A673 (cell line): ENCODE measurements at regions not wholly inside any gene's neighbourhood (a gene's known extent, or its start where the extent isn't known, plus 50 kb on each side); places are given as distances from the start of the nearest gene placed in this dataset.
"Not testable (repeated sequence)": the region's sequence is repeated elsewhere in the genome, so short reads cannot be mapped to it uniquely, and the experiment has no call there.

Source experiments
- BruUV-seq: library from RNA; stranded (reverse); fragments of 400-500 nt; replicated peaks from 2 replicates; lab custom pipeline; 2021; lab: Mats Ljungman, UMichigan
- CTCF ChIA-PET: fragments of 300-600 bp; sonication (Branson Sonifier 250); formaldehyde crosslinking; loops from one replicate; lab custom pipeline; 2022; ENCODE audit warnings: antibody characterized with exemption; lab: Charles Lee
- POLR2A ChIA-PET: fragments of 300-600 bp; sonication (Branson Sonifier 250); formaldehyde crosslinking; loops from one replicate; lab custom pipeline; 2022; ENCODE audit warnings: antibody characterized with exemption; ENCODE audit not compliant: low non-redundant PET; lab: Charles Lee
- DNase-seq: peaks from one replicate; pipeline ENCODE4 v3.0.0-alpha.2; 2015; ENCODE audit warnings: low spot score
- H3K27ac ChIP-seq: fragments of 200-600 bp; sonication (generic); 2 replicates; pipeline ENCODE4 v1.5.1; 2016; ENCODE audit warnings: mixed run types, low read depth, mild to moderate bottlenecking, mixed read lengths, antibody characterized with exemption, low read length; ENCODE audit not compliant: poor library complexity, severe bottlenecking
- H3K27me3 ChIP-seq: fragments of 200-600 bp; sonication (generic); replicated peaks from 2 replicates; pipeline ENCODE4 v1.6.1; 2017; ENCODE audit warnings: mixed run types, low read depth, mild to moderate bottlenecking, mixed read lengths, antibody characterized with exemption, low read length; ENCODE audit not compliant: insufficient read depth, poor library complexity
- H3K36me3 ChIP-seq: fragments of 200-600 bp; sonication (generic); 2 replicates; pipeline ENCODE4 v1.6.1; 2016; ENCODE audit warnings: mixed run types, mild to moderate bottlenecking, mixed read lengths, antibody characterized with exemption, low read length; ENCODE audit not compliant: insufficient read depth, poor library complexity, severe bottlenecking
- H3K4me1 ChIP-seq: fragments of 200-600 bp; sonication (generic); 2 replicates; pipeline ENCODE4 v1.6.1; 2017; ENCODE audit warnings: mixed run types, mild to moderate bottlenecking, mixed read lengths, antibody characterized with exemption, low read length; ENCODE audit not compliant: insufficient read depth, poor library complexity, severe bottlenecking
- H3K4me3 ChIP-seq: fragments of 200-600 bp; sonication (generic); 2 replicates; pipeline ENCODE4 v1.5.1; 2016; ENCODE audit warnings: low read depth, mixed run types, mild to moderate bottlenecking, mixed read lengths, low read length; ENCODE audit not compliant: poor library complexity, severe bottlenecking
- H3K9me3 ChIP-seq: fragments of 200-600 bp; sonication (generic); 2 replicates; pipeline ENCODE4 v1.6.1; 2016; ENCODE audit warnings: mixed run types, low read depth, mild to moderate bottlenecking, mixed read lengths, antibody characterized with exemption, low read length; ENCODE audit not compliant: poor library complexity, severe bottlenecking
- CTCF ChIP-seq: fragments of 300-800, 200-600 bp; sonication (generic); conservative IDR thresholded peaks from 2 replicates; pipeline ENCODE4 v1.5.1; 2017; ENCODE audit warnings: low read depth, mild to moderate bottlenecking, antibody characterized with exemption, low read length, moderate library complexity, mixed read lengths
- EZH2 ChIP-seq: fragments of 200-600 bp; sonication (generic); IDR thresholded peaks from 2 replicates; pipeline ENCODE4 v1.6.1; 2017; ENCODE audit warnings: borderline replicate concordance, low read depth, mild to moderate bottlenecking, mixed read lengths, antibody characterized with exemption, low read length; ENCODE audit not compliant: poor library complexity, severe bottlenecking
- intact Hi-C: fragments of 100-400 bp; cut with micrococcal nuclease; formaldehyde crosslinking; loops from one replicate; pipeline ENCODE4 v1.10.0; 2022; ENCODE audit not compliant: unreplicated experiment

DNA sequence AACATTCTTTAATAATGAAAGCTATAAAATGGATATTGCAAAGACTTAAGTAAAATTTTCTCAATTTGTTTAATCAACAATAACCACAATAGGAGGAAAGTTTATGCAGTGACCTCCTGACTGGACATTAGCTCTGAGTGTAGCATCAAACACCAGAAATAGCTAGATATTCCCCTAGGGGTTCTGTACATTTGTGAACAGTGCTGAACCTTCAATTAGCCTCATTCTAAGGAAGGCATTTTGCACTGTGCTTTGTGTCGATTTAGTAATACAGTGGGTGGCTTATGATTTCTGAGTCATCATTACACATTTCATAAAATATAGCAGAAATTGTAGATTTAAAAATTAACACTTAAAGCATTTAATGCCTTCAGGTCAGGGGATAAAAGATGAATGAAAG lies 367.3 kb upstream of the PCDH15 start:
- Histone ChIP-seq H3K9me3 (no peaks in the 10 kb centered on the region), H3K4me3 (no peak overlapping the region), H3K27ac (no peak overlapping the region), H3K27me3 (no peaks in the 10 kb centered on the region), H3K36me3 (no peaks in the 10 kb centered on the region), H3K4me1 (no peaks in the 10 kb centered on the region)
- CTCF ChIA-PET, result no interaction called here
- intact Hi-C loops, result no loop called here
- no TSS peak for BruUV-seq
- DNase-seq, result no peak
- POLR2A ChIA-PET, result no interaction called here
- TF ChIP-seq EZH2 (no peak), CTCF (no peak)

DNA sequence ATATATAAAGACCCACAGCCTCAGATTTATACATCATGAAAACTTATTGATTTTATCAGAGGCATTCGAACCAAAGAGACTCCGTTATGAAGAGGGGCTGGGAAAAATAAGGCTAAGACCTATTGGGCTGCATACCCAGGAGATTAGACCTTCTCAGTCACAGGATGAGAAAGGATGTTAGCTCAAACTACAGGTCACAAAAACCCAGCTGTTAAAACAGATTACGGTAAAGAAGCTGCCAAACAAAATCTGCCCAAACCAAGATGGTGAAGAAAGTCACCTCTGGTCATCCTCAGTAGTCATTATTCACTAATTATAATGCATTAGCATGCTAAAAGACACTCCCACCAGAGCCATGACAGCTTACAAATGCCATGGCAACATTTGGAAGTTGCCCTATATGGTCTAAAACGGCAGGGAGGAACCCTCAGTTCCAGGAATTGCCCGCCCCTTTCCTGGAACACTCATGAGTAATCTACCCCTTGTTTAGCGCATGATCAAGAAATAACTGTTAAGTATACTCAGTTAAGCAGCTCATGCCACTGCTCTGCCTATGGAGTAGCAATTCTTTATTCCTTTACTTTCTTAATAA lies 362.5 kb upstream of the PCDH15 start:
- Histone ChIP-seq H3K4me1 (no peaks in the 10 kb centered on the region), H3K4me3 (no peak overlapping the region), H3K27ac (no peak overlapping the region), H3K36me3 (no peaks in the 10 kb centered on the region), H3K27me3 (no peaks in the 10 kb centered on the region), H3K9me3 (no peaks in the 10 kb centered on the region)
- ChIA-PET POLR2A (no interaction called here), CTCF (no interaction called here)
- TF ChIP-seq EZH2, result no peak
- no peak for TF ChIP-seq CTCF
- no TSS peak for BruUV-seq
- DNase-seq, result no peak
- intact Hi-C loops, result no loop called here

DNA sequence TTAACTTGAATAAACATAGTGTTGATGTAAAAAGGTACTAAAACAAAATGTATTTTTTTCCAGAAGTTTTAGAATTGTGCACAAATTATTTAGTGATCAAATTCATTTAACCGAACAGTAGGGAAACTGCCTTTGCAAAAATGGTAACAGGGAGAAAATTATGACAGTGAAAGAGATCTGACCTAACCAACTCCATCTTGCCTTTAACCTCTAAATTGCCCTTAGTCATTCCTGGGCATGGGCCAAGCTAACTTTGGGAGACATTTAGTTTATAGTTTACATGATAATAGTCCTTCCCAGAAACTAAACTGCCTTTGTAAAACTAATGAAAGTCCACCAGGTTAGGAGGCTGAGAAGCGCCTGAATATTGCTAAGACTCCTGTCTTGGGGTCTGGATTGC lies 361.3 kb upstream of the PCDH15 start:
- DNase-seq, intact Hi-C loops, BruUV-seq: not testable (repeated sequence)

GRCh38 chr10:55160655-55161283 lies 359.7 kb upstream of the PCDH15 start:
- no peak for TF ChIP-seq CTCF
- no peak for TF ChIP-seq EZH2
- POLR2A ChIA-PET, result no interaction called here
- intact Hi-C loops, result no loop called here
- H3K4me3 ChIP-seq, result no peak overlapping the region
- DNase-seq, result no peak
- H3K4me1 ChIP-seq, result no peaks in the 10 kb centered on the region
- H3K9me3 ChIP-seq, result no peaks in the 10 kb centered on the region
- H3K36me3 ChIP-seq, result no peaks in the 10 kb centered on the region
- no TSS peak for BruUV-seq
- H3K27ac ChIP-seq, result no peak overlapping the region
- CTCF ChIA-PET, result no interaction called here
- no peaks in the 10 kb centered on the region for H3K27me3 ChIP-seq

More for the DNA sequence above, 361.3 kb upstream of the PCDH15 start:
- H3K27ac ChIP-seq, H3K36me3 ChIP-seq, H3K9me3 ChIP-seq, POLR2A ChIA-PET, H3K27me3 ChIP-seq, H3K4me1 ChIP-seq, CTCF ChIA-PET, H3K4me3 ChIP-seq: not testable (repeated sequence)
